GM18499 (cell line): ENCODE measurements at regions not wholly inside any gene's neighbourhood (a gene's known extent, or its start where the extent isn't known, plus 50 kb on each side); places are given as distances from the start of the nearest gene placed in this dataset.
"Not testable (repeated sequence)": the region's sequence is repeated elsewhere in the genome, so short reads cannot be mapped to it uniquely, and the experiment has no call there.

Source experiments
- ATAC-seq: cut with Tn5 transposase; IDR thresholded peaks from one replicate; pipeline ENCODE4 v1.9.1; 2021; ENCODE audit warnings: moderate number of reproducible peaks; ENCODE audit not compliant: insufficient read depth, unreplicated experiment

DNA sequence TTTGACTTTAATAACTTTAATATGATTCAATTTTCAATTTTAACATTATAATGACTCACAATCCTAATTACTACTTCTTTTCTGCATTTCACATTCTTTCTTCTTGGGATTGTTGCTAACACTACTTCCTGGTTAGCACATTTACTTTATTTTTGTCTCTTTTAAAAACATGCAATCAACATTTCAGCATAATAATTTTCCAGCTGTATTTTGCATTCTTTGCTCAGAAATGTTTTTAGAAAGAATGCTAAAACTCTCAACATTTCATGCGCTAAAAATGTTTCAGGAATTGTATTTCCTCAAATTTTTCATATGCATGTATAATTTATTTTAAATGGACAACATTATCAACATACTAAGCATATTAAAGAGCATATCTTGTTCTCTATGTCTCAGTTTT, 1302.1 kb upstream of the GJE1 start:
- no peak for ATAC-seq

DNA sequence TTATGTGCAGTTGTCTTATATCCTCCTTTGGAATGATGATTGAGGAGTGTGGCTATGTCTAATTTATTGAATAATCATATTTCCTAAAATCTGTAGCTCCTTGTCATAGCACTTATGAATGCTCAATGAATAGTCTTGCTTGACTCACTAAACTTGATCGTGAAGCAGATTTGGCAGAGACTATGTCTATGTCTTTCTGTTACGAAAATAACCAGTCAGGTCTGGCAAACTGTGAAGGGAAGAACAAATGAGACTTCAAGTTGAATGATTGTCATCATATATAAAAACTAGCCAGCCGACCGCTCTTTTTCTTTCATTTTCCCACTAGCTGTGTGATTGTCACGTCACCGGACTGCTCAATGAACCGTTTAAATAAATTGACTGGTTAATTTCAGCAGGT, 1303.9 kb upstream of the GJE1 start:
- ATAC-seq, result no peak

DNA sequence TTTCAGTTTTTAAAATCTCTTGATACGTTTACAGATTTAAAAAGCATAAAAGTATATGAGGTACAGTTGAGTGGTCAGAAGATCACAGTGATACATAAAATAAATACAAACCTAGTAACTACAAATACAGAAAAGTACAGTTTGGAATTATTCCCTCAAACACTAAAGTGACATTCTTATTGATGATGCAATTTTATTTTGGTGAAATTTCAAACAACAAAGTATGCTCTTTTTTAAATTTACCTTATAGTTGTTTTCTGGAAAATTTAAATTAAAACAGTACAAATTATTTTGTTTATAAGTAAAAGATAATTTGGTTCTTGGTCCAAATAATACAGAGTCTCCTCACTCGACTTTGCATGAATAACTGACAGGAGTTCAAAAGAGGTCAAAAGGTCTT, 1305.1 kb upstream of the GJE1 start:
- ATAC-seq, result no peak

DNA sequence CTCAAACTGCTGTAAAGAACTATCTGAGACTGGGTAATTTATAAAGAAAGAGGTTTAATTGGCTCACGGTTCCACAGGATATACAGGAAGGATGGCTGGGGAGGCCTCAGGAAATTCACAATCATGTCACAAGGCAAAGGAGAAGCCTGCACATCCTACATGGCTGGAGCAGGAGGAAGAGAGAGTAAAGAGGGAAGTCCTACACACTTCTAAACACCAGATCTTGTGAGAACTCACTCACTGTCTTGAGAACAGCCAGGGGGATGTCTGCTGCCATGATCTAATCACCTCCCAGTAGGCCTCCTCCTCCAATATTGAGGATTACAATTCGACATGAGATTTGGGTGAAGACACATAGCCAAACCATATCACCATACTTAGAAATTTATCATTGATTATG, 1307.0 kb upstream of the GJE1 start:
- no peak for ATAC-seq

- ATAC-seq, result no peak
Observed at GRCh38 chr6:140824595-140824994, 1308.1 kb upstream of the GJE1 start.

GRCh38 chr6:140821196-140821595, 1311.5 kb upstream of the GJE1 start:
- no peak for ATAC-seq

DNA sequence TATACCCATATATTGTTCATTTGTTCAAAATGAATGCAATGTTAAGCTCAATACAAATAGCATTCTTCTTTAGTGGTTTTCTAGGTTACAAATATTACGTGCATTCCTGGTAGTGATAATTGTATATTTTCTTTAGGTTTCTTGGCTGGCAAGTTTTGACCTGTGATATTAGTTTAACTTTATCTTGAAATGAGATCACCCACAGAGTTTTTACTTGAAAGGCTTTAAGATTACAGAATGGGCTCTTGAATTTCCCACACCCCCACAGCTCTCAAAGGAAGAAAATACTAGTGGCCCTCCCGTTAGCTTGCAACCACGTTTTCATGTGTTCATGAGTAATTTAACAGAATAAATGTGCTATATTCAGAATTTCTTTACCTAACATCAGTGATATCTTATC, 1315.5 kb upstream of the GJE1 start:
- no peak for ATAC-seq

- ATAC-seq, result no peak
Observed at GRCh38 chr6:140816681-140817080, 1316.0 kb upstream of the GJE1 start.

DNA sequence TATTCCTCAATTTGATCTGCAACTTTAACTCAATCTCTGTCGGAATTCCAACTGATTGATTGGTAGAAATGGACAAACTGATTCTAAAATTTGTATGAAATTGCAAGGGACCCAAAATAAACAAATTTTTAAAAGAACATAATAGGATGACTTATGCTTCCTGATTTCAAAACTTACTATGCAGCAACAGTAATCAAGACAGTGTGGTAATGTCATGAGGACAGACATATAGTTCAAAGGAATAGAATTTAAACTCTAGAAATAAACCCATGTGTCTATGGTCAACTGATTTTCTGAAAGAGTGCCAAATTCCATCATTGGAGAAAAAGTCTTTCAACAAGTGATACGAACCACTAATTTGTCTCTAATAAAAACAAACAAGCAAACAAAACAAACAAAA, 1320.1 kb upstream of the GJE1 start:
- no peak for ATAC-seq

DNA sequence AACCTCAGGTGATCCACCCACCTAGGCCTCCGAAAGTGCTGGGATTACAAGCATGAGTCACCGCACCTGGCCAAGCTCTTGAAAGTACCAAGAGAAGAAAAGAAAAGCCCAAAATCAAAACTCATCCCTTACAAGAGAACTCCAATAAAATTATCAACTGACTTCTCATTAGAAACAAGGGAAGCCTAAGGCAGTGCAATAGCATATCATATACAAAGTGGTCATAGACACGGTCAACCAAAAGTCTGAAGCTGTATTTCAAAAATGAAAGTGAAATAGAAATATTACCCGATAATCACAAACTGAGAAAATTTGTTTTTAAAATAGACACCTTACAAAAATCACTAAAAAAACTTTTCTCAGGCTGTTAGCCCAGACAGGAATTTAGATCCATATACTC, 1321.1 kb upstream of the GJE1 start:
- ATAC-seq, result no peak

DNA sequence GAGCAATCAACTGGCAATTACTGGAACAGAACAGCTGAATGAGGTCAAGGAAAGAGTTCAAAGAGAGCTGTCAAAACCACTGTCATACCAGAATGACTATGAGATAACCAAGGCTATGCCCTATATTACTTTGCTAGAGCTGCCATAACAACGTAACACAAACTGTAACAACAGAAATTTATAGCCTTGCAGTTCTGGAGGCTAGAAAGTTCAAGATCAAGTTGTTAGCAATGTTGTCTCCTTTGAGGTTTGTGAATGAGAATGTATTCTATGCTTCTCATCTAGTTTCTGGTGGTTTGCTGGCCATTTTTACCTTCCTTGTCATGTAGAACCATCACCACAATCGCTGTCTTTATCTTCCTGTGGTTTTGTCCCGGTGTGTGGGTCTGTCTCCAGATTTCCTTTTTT, 1323.0 kb upstream of the GJE1 start:
- peak; percentile 95 for ATAC-seq

GRCh38 chr6:140806431-140806830, 1326.3 kb upstream of the GJE1 start:
- ATAC-seq, result no peak

DNA sequence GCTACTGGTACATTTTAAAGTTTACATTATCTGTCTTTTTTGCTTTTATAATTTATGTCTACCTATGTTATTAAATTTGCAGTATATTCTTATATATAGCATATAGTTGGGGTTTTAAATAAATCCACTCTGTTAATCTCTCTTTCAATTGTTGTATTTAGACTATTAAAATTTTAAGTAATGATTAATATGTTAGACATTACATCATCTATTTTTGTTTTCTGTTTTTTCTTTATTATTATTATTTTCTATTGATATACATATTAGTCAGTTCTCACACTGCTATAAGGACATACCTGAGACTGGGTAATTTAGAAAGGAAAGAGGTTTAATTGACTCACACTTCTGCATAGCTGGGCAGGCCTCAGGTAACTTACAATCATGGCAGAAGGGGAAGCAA, 1338.2 kb upstream of the GJE1 start:
- no peak for ATAC-seq

- ATAC-seq, result no peak
Observed at GRCh38 chr6:140790109-140790508, 1342.6 kb upstream of the GJE1 start.

DNA sequence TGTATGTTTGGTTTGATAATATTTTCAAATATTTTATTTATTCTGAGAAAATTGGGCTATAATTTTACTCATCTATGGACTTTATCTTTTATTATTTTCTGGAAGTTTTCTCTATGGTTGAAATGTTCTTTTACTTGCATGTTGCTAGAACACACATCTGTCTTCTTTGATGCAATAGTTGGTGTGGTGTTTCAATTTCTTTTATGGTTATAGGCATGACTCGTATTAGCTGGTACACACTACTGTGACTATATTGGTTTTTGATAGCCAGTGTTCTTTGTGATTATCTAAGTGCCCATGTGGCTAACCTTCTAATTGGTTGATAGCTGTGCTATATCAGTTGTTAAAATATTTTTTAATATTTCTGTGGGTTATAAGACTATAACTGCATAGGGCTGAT, 1343.3 kb upstream of the GJE1 start:
- ATAC-seq, result no peak

DNA sequence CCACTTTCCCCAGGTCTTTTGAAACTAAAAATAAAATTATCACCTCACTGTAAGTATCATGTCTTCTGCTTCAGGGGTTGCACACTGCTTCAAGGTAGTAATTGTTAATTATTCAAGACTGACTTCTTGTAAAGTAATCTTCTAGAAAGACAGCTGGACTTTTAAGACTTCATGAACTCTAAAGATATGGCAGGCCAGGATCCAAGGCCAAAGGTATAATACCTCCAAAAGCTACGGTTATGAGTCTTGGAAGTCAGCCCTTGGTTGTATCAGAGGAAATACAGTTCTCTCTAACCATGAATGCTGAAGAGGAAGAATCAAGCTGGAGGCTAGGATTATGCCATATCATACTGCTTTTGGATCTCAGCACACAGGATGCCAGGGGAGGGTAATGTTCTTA, 1346.8 kb upstream of the GJE1 start:
- ATAC-seq, result no peak

DNA sequence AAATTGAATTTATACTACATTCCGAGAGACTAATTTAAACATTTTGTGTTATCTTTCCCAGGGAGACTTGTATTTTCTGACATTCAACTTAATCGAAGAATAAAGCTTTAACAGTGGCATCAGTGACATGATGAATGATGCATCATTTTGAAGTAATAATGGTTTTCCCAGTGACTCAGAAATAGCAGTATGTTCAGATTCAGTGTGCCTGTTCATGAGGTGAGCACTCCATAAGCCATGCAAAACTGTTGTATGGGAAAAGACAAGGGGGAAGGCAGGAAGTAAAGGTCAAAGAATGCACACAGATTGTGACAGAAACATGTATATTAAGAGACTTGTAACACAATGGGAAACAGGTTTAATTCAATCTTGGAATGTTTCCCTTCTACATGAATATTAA, 1348.2 kb upstream of the GJE1 start:
- no peak for ATAC-seq

GRCh38 chr6:140783504-140783903, 1349.2 kb upstream of the GJE1 start:
- ATAC-seq, result not testable (repeated sequence)

DNA sequence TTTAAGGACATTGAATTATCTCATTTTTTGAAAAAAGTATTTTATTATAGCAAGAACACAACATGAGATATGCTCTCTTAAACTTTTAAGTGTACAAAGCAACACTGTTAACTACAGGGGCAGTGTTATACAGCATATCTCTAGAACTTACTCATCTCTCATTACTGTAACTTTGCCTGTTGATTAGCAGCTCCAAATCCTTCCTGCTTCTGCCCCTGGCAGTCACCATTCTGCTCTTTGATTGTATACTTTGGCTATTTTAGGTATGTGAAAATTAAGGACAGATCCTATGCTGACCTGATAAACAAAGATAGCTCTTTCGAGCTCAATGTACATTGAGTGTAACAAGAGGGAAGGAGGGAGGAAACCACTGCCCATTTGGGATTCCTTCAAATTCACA, 1349.8 kb upstream of the GJE1 start:
- ATAC-seq, result no peak

DNA sequence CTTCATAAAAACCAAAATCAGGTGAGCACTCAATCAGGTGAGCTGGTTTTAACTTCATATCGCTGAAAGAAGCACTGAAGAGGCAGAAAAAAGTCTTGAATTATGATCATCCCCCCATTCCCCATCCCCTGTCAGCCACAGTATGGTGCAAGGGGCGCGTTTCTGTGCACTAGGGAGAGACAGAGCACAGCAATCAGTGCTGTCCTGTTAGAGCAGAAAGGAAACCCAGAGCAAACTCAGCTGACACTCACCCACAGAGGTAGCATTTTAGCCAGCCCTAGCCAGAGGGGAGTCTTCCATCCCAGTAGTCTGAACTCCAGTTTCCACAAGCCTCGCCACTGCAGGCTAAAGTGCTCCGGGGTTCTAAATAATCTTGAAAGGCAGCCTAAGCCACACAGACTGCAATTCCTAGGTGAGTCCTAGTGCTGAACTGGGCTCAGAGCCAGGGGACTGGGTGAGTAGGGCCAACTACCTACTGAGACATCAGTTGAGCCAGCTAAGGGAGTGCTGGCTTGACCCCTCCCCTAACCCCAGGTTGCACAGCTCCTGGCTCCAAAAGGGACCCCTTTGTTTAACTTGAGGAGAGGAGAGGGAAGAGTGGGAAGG, 1352.6 kb upstream of the GJE1 start:
- ATAC-seq, result no peak

- ATAC-seq, result no peak
Observed at GRCh38 chr6:140779341-140779740, 1353.4 kb upstream of the GJE1 start.

DNA sequence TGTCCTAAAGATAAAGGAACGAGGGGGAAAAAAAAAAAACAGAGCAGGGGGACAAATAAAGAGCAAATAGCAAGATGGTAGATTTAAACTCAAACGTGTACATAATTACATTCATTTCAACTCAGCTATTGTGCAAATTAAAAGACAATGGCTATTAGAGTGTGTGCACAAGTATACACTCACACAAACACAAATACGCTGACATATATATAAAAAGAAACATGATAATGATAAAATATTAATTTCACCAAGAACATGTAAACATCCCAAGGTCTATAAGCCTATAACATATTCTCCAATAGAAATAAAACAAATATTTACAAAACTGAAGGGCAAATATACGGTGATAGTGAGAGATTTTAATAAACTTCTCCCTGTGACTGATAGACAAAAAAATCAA, 1354.9 kb upstream of the GJE1 start:
- no peak for ATAC-seq

DNA sequence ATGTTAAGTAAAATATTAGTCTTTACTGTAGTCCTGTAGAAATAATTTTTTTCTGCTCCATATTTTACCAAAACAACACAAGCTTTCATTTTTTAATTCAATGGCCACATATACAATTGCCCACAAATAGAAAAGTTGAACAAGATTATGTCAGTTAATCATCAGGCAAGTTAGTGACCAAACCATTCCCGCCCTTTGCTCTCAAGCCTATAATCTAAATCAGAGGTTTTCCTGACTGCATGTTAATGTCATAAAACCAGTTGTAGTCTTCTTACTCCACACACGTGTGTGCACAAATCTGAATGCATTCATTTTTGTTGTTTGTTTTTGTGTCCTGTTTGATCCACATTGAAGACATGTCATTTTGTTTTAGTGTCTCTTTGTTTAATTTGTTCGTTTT, 1357.7 kb upstream of the GJE1 start:
- ATAC-seq, result no peak
